Body of pancreas (tissue), 4 donors: ENCODE measurements at regions not wholly inside any gene's neighbourhood (a gene's known extent, or its start where the extent isn't known, plus 50 kb on each side); places are given as distances from the start of the nearest gene placed in this dataset.

Source experiments
- POLR2A ChIP-seq, 3 donors: fragments of 450-650 bp; IDR thresholded peaks; one replicate each; pipeline ENCODE4 v1.6.1; 2016; ENCODE audit warnings: antibody characterized with exemption in 3 of 3, mild to moderate bottlenecking in 2 of 3
- TF ChIP-seq, protein P1 (sequence below), 7 experiments: fragments of 450-650 bp in 4 of 7; fragments of 200-600 bp in 3 of 7; sonication (generic) in 3 of 7; IDR thresholded peaks; one replicate each; pipeline ENCODE4 v1.5.1; 2016 to 2019; ENCODE audit warnings: antibody characterized with exemption in 7 of 7

GRCh38 chr18:38350141-38350540, 784.5 kb upstream of the CELF4 start:
- TF ChIP-seq, protein P1, sequence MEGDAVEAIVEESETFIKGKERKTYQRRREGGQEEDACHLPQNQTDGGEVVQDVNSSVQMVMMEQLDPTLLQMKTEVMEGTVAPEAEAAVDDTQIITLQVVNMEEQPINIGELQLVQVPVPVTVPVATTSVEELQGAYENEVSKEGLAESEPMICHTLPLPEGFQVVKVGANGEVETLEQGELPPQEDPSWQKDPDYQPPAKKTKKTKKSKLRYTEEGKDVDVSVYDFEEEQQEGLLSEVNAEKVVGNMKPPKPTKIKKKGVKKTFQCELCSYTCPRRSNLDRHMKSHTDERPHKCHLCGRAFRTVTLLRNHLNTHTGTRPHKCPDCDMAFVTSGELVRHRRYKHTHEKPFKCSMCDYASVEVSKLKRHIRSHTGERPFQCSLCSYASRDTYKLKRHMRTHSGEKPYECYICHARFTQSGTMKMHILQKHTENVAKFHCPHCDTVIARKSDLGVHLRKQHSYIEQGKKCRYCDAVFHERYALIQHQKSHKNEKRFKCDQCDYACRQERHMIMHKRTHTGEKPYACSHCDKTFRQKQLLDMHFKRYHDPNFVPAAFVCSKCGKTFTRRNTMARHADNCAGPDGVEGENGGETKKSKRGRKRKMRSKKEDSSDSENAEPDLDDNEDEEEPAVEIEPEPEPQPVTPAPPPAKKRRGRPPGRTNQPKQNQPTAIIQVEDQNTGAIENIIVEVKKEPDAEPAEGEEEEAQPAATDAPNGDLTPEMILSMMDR (IDR thresholded peaks at IDR 0.05): no peak
- no peak for TF ChIP-seq POLR2A (IDR thresholded peaks at IDR 0.05)
